Neutrophil (primary cell): ENCODE measurements at regions not wholly inside any gene's neighbourhood (a gene's known extent, or its start where the extent isn't known, plus 50 kb on each side); places are given as distances from the start of the nearest gene placed in this dataset.

Source experiments
- H3K27ac ChIP-seq: fragments of 200-600 bp; sonication (generic); 2 replicates; pipeline ENCODE4 v1.5.1; 2016; ENCODE audit warnings: mild to moderate bottlenecking, moderate library complexity
- H3K27me3 ChIP-seq: fragments of 200-600 bp; sonication (generic); 2 replicates; pipeline ENCODE4 v1.6.0; 2016; ENCODE audit warnings: mild to moderate bottlenecking
- H3K36me3 ChIP-seq: fragments of 200-600 bp; sonication (generic); 2 replicates; pipeline ENCODE4 v1.5.1; 2017
- H3K4me1 ChIP-seq, 2 experiments: fragments of 200-600 bp in 1 of 2; sonication (generic) in 1 of 2; 1 replicate in 1 of 2; 2 replicates in 1 of 2; pipeline versions ENCODE4 v1.5.1 to v1.6.1; 2013 to 2016; ENCODE audit warnings: low read depth in 1 of 2, low read length in 1 of 2, mild to moderate bottlenecking in 1 of 2, moderate library complexity in 1 of 2; ENCODE audit not compliant: control insufficient read depth in 1 of 2, insufficient read depth in 1 of 2
- H3K4me3 ChIP-seq, 2 experiments: fragments of 200-600 bp in 1 of 2; sonication (generic) in 1 of 2; 1 replicate in 1 of 2; 2 replicates in 1 of 2; pipeline ENCODE4 v1.5.1; 2013 to 2016; ENCODE audit warnings: low read depth in 1 of 2, low read length in 1 of 2, mild to moderate bottlenecking in 1 of 2, moderate library complexity in 1 of 2
- H3K9me3 ChIP-seq: fragments of 200-600 bp; sonication (generic); 2 replicates; pipeline ENCODE4 v1.5.1; 2016
- TF ChIP-seq, protein P1 (sequence below): fragments of 200-600 bp; sonication (generic); IDR thresholded peaks from 2 replicates; pipeline ENCODE4 v1.5.1; 2016; ENCODE audit warnings: antibody characterized with exemption

DNA sequence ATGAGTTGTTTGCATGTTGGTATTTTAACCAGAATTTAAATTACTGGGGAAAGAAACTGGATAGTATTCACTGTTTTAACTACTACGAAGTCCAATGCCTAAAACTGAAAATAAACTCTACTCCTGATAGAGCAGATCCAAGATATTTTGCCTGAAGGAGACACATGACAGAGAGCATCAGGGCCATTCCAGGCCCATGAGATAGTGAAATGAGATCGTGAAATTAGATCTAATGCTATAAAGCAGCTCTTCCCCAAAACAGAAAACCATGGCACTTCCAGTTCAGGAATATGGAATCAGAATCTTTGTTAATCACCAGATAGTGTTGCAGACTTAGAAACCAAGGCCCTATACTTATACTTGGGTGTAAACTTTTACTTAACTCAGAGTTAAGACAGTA lies 124.3 kb upstream of the CACNA2D1 start:
- no peak overlapping the region for H3K4me3 ChIP-seq
- no peak overlapping the region for H3K27ac ChIP-seq
- H3K9me3 ChIP-seq = no peaks in the 10 kb centered on the region
- H3K27me3 ChIP-seq = no peaks in the 10 kb centered on the region
- TF ChIP-seq, protein P1, sequence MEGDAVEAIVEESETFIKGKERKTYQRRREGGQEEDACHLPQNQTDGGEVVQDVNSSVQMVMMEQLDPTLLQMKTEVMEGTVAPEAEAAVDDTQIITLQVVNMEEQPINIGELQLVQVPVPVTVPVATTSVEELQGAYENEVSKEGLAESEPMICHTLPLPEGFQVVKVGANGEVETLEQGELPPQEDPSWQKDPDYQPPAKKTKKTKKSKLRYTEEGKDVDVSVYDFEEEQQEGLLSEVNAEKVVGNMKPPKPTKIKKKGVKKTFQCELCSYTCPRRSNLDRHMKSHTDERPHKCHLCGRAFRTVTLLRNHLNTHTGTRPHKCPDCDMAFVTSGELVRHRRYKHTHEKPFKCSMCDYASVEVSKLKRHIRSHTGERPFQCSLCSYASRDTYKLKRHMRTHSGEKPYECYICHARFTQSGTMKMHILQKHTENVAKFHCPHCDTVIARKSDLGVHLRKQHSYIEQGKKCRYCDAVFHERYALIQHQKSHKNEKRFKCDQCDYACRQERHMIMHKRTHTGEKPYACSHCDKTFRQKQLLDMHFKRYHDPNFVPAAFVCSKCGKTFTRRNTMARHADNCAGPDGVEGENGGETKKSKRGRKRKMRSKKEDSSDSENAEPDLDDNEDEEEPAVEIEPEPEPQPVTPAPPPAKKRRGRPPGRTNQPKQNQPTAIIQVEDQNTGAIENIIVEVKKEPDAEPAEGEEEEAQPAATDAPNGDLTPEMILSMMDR = no peak
- no peaks in the 10 kb centered on the region for H3K36me3 ChIP-seq
- no peaks in the 10 kb centered on the region for H3K4me1 ChIP-seq

DNA sequence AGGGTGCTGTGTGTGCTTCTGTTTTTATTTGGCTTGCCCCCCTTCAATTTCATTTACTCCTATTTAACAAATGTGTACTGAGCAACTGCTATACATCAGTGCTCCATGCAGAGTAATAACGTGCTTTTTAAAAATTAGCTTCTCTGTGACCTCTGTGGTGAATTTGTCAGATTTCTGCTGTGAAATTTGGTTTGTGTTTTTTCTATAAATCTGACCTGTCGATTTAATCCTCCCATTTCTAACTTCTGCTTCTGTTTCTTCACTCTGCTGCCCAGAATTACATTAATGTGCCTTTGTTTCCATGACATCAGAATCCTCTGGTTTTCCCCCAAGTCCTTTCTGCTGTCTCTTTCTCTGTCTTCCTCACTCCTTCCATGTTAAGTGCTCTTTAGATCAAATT lies 123.8 kb upstream of the CACNA2D1 start:
- Histone ChIP-seq H3K4me1 (no peaks in the 10 kb centered on the region), H3K4me3 (no peak overlapping the region), H3K9me3 (no peaks in the 10 kb centered on the region), H3K36me3 (no peaks in the 10 kb centered on the region), H3K27ac (no peak overlapping the region), H3K27me3 (no peaks in the 10 kb centered on the region)
- TF ChIP-seq, protein P1 = no peak

DNA sequence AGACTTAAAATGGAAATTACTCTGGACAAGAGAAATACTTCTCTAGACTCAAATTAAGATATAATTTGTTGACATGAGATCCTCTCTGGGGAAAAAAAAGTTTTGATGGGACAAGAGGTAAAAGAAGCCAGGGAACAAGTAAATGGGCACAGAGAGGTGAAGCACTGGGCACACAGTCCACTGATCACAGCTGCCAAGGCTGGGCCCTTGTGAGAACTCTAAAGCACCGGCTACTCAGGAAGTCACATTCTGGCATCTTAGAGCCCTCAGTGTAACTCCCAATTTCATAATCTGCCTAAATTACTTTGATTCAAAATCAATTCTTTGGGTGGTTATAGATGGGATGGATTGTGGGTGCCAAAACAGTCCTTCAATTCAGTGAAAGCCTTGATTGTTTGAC lies 123.2 kb upstream of the CACNA2D1 start:
- TF ChIP-seq, protein P1 = no peak
- H3K4me3 ChIP-seq = no peak overlapping the region
- H3K9me3 ChIP-seq = no peaks in the 10 kb centered on the region
- no peaks in the 10 kb centered on the region for H3K4me1 ChIP-seq
- H3K27me3 ChIP-seq = no peaks in the 10 kb centered on the region
- H3K36me3 ChIP-seq = no peaks in the 10 kb centered on the region
- no peak overlapping the region for H3K27ac ChIP-seq

DNA sequence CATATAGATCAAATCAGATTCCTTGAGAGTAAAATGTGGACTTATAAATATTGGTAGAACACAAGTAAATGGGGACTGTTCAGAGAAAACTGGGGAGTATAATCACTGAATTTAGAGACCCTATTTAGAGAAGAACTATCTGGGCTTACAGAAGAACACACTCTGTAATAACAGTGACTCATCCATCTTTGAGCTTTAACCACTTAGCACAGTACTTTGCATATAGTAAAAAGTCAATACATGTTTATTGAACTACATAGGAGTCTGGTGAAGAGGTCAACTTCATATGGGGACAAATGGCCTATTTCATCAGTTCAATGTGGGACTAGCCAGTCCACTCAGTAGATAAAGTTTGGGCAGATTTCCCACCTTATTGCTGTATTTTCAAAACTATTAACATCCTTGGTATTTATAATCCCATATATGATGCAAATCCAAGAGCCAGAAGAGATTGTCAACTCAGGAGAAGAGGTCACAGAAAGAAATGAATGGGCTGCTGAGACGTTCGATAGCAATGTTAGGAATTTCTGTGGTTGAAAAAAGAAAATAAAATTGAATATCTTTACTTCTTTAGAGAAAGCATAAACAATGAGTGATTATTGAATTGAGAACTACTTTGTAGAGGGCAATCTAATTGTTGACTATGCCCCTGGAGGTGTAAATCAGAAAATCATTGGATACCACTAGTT lies 119.3 kb upstream of the CACNA2D1 start:
- TF ChIP-seq, protein P1 = no peak
- Histone ChIP-seq H3K27me3 (peaks cover 8% of the 10 kb centered on the region), H3K4me3 (no peak overlapping the region), H3K27ac (no peak overlapping the region), H3K36me3 (no peaks in the 10 kb centered on the region), H3K4me1 (no peaks in the 10 kb centered on the region), H3K9me3 (no peaks in the 10 kb centered on the region)

DNA sequence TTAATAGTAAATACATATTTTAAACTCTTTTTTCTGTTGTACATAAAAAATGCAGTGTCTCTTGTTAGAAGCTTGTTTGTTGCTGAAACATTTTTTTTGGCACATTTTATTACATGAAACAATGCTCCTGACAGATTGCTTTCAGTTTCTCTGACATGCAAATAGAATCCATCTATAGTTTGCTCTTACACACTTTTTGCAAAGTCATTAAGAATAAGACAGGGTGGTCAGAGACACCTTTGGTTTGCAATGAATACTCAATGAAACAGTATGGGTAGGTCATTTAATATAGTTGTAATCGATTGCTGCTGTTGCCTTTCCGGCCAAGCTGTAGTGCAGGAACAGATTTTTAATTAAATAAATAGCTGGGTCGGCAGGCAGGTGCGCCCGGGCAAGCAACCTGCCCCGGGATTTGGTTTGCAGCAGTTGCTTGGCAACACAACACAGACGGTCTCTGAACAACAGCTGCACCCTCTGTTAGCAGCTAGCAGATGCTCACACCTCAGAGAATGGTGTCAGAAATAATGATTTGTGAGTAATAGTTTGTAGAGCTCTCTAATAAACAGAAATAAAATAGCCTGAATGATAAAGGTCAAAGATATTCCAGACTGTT lies 115.7 kb upstream of the CACNA2D1 start:
- Histone ChIP-seq H3K9me3 (no peaks in the 10 kb centered on the region), H3K4me1 (no peaks in the 10 kb centered on the region), H3K4me3 (no peak overlapping the region), H3K27me3 (peaks cover 8% of the 10 kb centered on the region), H3K27ac (no peak overlapping the region), H3K36me3 (no peaks in the 10 kb centered on the region)
- TF ChIP-seq, protein P1 = no peak
